NCI-H460 (cell line): ENCODE measurements at regions not wholly inside any gene's neighbourhood (a gene's known extent, or its start where the extent isn't known, plus 50 kb on each side); places are given as distances from the start of the nearest gene placed in this dataset.

ENCODE experiments used
- DNase-seq: peaks from one replicate; pipeline ENCODE4 v3.0.0-alpha.2; 2016; ENCODE audit warnings: low read depth; ENCODE audit errors: extremely low read depth

DNA sequence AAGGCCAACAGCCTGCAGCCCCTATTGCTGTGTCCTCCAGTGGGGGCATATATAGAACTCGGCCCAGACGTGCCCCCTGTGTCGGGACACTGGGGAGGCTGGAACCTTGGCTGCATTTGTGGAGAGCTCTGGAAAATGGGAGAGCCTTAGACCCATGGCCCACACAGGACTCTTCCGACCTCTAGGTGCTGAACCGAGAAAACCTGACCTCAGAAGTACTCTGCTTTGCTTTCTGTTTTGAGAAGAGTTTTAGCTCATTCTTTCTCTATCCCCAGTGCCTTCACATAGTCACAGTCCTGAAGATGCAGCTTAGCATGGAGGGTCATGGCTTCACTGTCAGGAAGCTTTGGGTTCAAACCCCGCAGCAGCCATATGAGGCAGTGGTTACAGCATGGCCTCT is 271.8 kb upstream of the B3GAT1 start:
- DNase-seq, result no peak

DNA sequence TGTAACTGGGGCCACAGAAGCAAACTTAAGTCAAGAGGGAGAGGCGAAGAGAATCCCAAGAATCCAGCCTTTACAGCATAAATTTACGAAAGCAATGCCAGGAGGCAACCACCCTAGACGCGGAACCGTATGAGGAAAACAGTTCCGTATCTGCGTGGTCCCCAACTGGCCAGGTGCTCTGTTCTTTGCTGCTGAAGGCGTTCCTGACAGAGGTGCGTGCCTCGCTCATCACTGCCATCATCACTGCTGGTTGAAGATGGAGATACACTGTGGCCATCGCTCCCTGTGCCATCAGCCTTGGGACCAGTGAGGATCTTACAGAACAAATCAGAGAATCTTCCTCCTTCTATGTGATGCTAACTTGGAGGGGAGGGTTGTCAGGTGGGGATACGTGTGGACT is 270.5 kb upstream of the B3GAT1 start:
- no peak for DNase-seq

DNA sequence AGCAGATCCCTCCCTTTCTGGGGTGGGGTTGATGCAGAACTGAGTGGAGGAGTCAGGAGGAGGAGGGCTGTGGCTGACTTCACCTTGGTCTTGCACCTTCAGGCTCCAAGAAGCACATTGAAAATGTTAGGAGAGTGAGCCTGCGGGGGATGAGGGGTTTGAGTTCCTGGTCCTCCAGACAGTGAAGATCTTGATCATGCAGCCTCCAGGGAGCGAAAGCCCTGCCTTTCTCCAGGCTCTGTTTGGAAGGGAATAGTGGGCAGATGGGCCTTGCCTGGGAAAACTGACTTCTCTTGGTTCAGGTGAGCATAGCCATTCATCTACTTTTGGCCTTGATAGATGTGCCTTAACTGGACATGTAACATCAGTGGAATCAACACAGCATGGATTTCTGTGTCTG is 267.6 kb upstream of the B3GAT1 start:
- DNase-seq, result no peak

- DNase-seq, result no peak
Observed at GRCh38 chr11:134678744-134679143, 266.7 kb upstream of the B3GAT1 start.

GRCh38 chr11:134677891-134678551 is 266.0 kb upstream of the B3GAT1 start:
- no peak for DNase-seq

DNA sequence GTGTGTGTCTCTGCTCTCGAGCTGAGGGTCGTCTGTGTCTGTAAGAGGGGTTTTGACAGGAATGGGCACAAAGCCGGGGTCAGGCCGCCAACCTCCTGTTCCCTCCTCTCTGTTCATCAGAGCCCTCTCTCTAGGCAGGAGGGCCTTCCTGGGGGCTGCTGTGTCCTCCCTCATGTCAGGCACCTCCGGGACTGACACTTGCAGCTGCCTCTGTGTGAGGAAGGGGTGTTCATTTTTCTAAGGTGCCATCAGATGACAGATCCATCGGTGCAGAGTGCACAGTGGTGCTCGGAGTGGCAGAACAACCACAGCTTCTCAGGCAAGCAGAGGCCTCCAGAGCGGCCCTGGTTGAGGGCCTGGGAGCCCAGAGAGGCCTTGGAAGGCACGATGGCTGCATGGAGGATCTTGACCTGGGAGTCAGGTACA is 265.4 kb upstream of the B3GAT1 start:
- DNase-seq, result no peak

DNA sequence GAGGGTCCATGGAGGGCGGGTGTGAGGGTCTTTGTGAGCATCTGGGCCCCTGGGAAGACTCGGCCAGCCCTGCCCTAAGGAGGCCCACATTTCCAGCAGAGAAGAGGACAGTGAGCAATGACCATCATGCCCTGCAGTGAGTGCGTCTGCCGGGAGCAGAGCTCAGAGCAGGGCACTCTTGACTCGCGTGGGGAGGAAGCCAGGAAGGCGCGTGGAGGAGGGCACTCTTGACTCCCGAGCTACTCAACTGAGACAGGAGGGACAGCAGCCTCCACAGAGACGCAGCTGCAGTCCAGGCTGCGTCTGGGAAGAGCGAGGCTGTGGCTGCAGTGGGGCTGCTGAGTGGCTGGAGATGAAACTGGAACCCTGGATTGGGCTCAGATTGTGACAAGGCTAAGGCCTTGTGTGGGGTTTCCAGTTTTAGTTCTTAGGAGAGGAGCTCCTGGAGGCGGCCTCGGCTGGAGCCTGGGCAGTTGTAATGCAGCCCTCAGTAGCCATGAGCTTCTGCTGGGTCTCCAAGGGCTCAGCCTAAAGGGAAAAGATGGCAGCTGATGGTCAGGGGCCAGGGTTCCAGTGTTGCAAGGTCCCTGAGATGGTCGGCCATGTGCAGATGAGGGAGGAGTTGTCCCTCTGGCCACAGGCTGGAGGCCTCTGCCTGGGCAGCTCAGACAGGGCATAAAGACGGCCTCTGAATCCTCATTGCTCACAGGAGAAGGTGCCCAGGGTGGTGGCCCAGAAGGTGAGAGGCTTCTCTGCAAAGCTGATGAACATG is 264.7 kb upstream of the B3GAT1 start:
- DNase-seq, result no peak

DNA sequence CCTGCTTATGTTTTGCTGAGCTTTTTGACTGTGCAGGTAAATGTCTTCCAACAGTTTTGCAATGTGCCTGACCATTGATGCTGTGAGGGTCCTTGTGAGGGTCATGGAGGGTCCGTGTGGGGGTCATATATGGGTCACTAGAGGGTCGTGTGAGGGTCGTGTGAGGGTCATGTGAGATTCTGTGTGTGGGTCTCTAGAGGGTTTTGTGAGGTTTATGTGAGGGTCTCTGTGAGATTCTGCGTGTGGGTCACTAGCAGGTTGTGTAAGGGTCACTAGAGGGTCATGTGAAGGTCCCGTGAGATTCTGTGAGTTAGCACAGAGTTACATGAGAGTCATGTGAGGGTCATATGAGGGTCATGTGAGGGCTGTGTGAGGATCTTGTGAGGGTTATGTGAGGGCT is 263.9 kb upstream of the B3GAT1 start:
- DNase-seq, result no peak

DNA sequence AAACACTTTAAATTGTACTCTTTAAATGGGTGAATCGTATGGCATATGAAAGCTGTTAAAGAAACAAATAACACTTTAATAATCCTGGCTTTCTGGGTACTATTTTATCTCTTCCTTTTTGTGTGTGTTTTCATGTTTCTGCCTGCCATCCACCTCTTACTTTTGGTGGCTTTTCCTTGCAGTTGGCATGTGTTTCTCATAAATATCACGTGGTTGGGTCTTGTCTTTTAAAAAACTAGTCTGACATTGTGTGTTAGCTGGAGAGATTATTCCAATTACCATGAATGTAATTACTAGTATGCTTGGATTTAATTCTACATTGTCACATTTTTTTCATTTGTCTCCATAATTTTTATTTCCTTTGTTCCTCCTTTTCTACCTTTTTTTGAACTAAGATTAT is 262.9 kb upstream of the B3GAT1 start:
- DNase-seq, result no peak

- DNase-seq, result no peak
Observed at GRCh38 chr11:134670961-134671370, 258.9 kb upstream of the B3GAT1 start.

- DNase-seq, result no peak
Observed at GRCh38 chr11:134670247-134670782, 258.3 kb upstream of the B3GAT1 start.

DNA sequence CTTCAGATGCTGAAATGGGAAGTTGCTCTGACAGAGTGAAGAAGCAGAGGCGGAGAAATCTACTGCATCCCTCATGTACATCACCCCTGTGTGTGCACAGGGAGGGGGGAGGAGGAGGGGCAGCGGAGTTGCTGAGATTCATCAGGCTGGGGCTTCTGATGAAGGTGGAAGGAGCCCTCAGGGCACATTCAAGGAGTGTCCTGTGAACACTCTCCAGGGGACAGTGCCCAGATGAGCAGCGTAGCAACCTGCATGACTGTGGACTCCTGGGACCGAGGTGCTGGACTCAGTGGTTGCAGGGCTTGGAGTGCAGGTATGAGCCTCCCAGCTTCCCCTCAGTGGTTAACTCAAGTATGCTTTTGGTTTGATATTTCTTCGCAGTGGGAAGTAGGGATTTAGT is 257.8 kb upstream of the B3GAT1 start:
- no peak for DNase-seq

- no peak for DNase-seq
Observed at GRCh38 chr11:134668796-134669195, 256.8 kb upstream of the B3GAT1 start.

GRCh38 chr11:134668076-134668475 is 256.0 kb upstream of the B3GAT1 start:
- no peak for DNase-seq

GRCh38 chr11:134667505-134667904 is 255.5 kb upstream of the B3GAT1 start:
- DNase-seq, result no peak

DNA sequence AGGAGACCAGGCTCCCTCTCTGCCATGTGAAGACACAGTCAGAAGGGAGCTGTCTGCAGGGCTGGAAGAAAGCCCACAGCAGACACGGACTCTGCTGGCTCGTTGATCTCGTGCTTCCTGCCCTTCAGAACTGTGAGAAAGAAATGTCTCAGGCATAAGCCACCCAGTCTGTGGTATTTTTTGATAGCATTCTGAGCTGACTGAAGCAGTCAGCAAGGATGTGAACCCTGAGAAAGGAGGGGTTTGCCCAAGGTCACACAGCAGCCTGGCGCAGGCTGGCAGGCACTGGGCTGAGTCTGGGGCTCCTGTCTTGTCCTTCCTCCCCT is 255.1 kb upstream of the B3GAT1 start:
- DNase-seq, result no peak

GRCh38 chr11:134666273-134667174 is 254.5 kb upstream of the B3GAT1 start:
- no peak for DNase-seq

DNA sequence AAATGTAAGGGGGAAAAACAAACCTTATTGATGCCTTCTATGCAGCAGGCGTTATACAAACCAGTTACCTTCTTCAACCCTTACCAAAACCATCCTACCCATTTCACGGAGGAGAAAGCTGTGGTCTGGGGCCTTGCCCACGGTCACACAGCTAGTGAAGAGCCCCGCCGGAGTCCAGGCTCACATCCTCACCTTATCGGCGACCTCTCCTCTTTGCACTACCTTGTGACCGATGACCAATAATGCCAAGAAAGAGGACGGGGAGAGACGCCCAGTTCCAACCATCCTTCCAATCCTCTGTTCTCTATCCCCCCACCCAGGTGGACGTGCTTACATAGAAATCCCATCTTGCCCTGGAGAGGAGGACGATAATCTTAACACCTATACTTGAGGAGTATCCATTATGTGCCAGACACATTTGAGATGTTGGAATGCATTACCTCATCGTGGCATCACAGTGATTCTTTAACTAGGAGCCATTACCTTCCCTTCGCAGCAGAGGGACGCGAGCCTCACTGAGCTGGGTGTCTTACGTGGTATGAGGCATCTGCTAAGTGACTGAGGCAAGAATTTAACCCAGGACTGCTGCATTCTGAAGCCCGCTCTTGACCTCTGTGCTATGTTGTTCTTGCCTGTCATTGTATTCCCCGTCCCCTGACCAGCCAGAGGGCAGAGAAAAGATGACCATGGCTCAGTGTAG is 253.7 kb upstream of the B3GAT1 start:
- DNase-seq, result no peak

GRCh38 chr11:134665188-134665535 is 253.1 kb upstream of the B3GAT1 start:
- no peak for DNase-seq

- DNase-seq, result no peak
Observed at GRCh38 chr11:134664447-134665187, 252.6 kb upstream of the B3GAT1 start.
